Urothelium cell line (cell line): ENCODE measurements at regions not wholly inside any gene's neighbourhood (a gene's known extent, or its start where the extent isn't known, plus 50 kb on each side); places are given as distances from the start of the nearest gene placed in this dataset.

Experiments used
- DNase-seq: peaks from one replicate; pipeline ENCODE4 v3.0.0; 2011; ENCODE audit warnings: low spot score, mixed read lengths
- FAIRE-seq: peaks from 2 replicates; lab custom pipeline; 2011; peaks lifted over from hg19 to GRCh38; lab: Jason Lieb, UNC

- no peak for FAIRE-seq
- no peak for DNase-seq
Measured at GRCh38 chr11:129723146-129723760, 92.4 kb upstream of the TMEM45B start.

GRCh38 chr11:129723761-129724162 is 91.9 kb upstream of the TMEM45B start:
- FAIRE-seq (no peak), DNase-seq (no peak)

- FAIRE-seq (no peak), DNase-seq (no peak)
Measured at GRCh38 chr11:129724866-129725265, 90.8 kb upstream of the TMEM45B start.

- DNase-seq (no peak), FAIRE-seq (no peak)
Measured at GRCh38 chr11:129726179-129726578, 89.5 kb upstream of the TMEM45B start.

GRCh38 chr11:129728581-129728980 is 87.1 kb upstream of the TMEM45B start:
- FAIRE-seq (no peak), DNase-seq (no peak)

GRCh38 chr11:129729216-129729615 is 86.4 kb upstream of the TMEM45B start:
- FAIRE-seq (no peak), DNase-seq (no peak)

GRCh38 chr11:129729823-129730222 is 85.8 kb upstream of the TMEM45B start:
- no peak for DNase-seq
- FAIRE-seq: no peak

GRCh38 chr11:129731316-129731715 is 84.3 kb upstream of the TMEM45B start:
- FAIRE-seq: no peak

GRCh38 chr11:129732941-129733340 is 82.7 kb upstream of the TMEM45B start:
- FAIRE-seq (no peak), DNase-seq (no peak)

More at GRCh38 chr11:129731316-129731715, 84.3 kb upstream of the TMEM45B start:
- no peak for DNase-seq

- FAIRE-seq: no peak
- no peak for DNase-seq
Measured at GRCh38 chr11:129733384-129733783, 82.3 kb upstream of the TMEM45B start.

GRCh38 chr11:129733981-129734380 is 81.7 kb upstream of the TMEM45B start:
- DNase-seq (no peak), FAIRE-seq (no peak)

GRCh38 chr11:129734654-129735053 is 81.0 kb upstream of the TMEM45B start:
- FAIRE-seq: no peak

GRCh38 chr11:129737831-129738230 is 77.8 kb upstream of the TMEM45B start:
- no peak for FAIRE-seq
- DNase-seq: no peak

More at GRCh38 chr11:129734654-129735053, 81.0 kb upstream of the TMEM45B start:
- no peak for DNase-seq

GRCh38 chr11:129738242-129738641 is 77.4 kb upstream of the TMEM45B start:
- FAIRE-seq (no peak), DNase-seq (no peak)

GRCh38 chr11:129739339-129739738 is 76.3 kb upstream of the TMEM45B start:
- no peak for DNase-seq
- FAIRE-seq: no peak

GRCh38 chr11:129740125-129740719 is 75.4 kb upstream of the TMEM45B start:
- FAIRE-seq: no peak
- DNase-seq: no peak

GRCh38 chr11:129743112-129743815 is 72.4 kb upstream of the TMEM45B start:
- no peak for FAIRE-seq
- DNase-seq: no peak

GRCh38 chr11:129747071-129747470 is 68.6 kb upstream of the TMEM45B start:
- FAIRE-seq (no peak), DNase-seq (no peak)

- DNase-seq (no peak), FAIRE-seq (no peak)
Measured at GRCh38 chr11:129749141-129749540, 66.5 kb upstream of the TMEM45B start.

- FAIRE-seq (peak; percentile 94), DNase-seq (peak; percentile 68)
Measured at GRCh38 chr11:129750343-129751292, 65.0 kb upstream of the TMEM45B start.

- FAIRE-seq (no peak), DNase-seq (no peak)
Measured at GRCh38 chr11:129751511-129751910, 64.1 kb upstream of the TMEM45B start.
